Fibroblast of skin of back (primary cell): ENCODE measurements at regions not wholly inside any gene's neighbourhood (a gene's known extent, or its start where the extent isn't known, plus 50 kb on each side); places are given as distances from the start of the nearest gene placed in this dataset.

ENCODE experiments used
- DNase-seq: peaks from one replicate; pipeline ENCODE4 v3.0.0-alpha.2; 2013

GRCh38 chr18:8538935-8539334 lies 70.3 kb upstream of the RAB12 start:
- no peak for DNase-seq

- no peak for DNase-seq
Measured at GRCh38 chr18:8546677-8547076, 62.6 kb upstream of the RAB12 start.

GRCh38 chr18:8548186-8548585 lies 61.1 kb upstream of the RAB12 start:
- peak; percentile 25 for DNase-seq

GRCh38 chr18:8549254-8549757 lies 59.9 kb upstream of the RAB12 start:
- no peak for DNase-seq

GRCh38 chr18:8552151-8552550 lies 57.1 kb upstream of the RAB12 start:
- DNase-seq, result no peak

- no peak for DNase-seq
Measured at GRCh38 chr18:8554354-8554753, 54.9 kb upstream of the RAB12 start.

GRCh38 chr18:8556424-8556823 lies 52.8 kb upstream of the RAB12 start:
- no peak for DNase-seq
